ENCODE measurements at regions not wholly inside any gene's neighbourhood (a gene's known extent, or its start where the extent isn't known, plus 50 kb on each side); places are given as distances from the start of the nearest gene placed in this dataset.

DNA sequence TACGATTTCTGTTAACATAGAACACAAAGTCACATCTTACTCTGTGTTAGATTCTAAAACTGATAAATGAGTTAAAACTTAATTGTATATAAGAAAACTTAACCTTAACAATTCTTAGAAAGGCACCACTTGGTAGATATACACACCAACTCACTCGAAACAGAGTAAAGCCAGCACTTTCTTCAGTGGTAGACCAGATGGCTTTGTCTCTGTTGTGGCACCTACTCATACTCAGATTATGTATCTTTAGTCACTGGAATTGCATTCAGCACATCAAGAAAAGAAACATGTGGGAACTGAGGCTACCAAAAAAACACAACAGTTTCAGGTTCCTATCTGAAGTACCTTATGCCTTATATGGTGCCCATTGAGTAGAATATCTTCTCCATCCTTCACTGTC is 192.5 kb downstream of the ZNF608 start:
- intact Hi-C loops (cut with micrococcal nuclease; ENCODE audit: unreplicated experiment), result no loop called here

DNA sequence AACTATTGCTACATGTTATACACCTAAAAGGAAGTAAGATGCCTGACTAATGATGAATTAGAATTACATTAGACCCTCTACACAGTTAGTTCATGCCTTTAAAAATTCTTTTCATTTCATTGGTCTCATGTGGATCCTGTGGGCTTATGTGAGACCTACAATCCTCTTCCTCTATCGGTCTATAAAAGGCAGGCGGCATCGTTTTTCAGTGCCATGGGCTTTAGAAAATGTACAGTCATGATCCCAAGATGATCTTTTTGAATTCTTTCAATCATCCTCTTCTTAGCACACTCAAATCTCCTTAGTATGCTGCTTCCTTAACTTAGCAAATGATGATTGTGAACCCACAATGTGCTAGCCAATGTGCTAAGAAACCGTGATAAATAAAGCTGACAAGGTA is 193.9 kb downstream of the ZNF608 start:
- Mint-ChIP-seq H3K36me3 (ENCODE audit: insufficient read depth, unreplicated experiment) (no peaks in the 10 kb centered on the region), H3K27me3 (ENCODE audit: unreplicated experiment) (no peaks in the 10 kb centered on the region), H3K4me1 (ENCODE audit: low read depth, unreplicated experiment) (no peaks in the 10 kb centered on the region), H3K27ac (ENCODE audit: unreplicated experiment) (no peak overlapping the region), H3K4me3 (ENCODE audit: low read depth, unreplicated experiment) (no peak overlapping the region), H3K9me3 (ENCODE audit: low read depth, unreplicated experiment) (no peaks in the 10 kb centered on the region)
- TF ChIP-seq, protein P1, sequence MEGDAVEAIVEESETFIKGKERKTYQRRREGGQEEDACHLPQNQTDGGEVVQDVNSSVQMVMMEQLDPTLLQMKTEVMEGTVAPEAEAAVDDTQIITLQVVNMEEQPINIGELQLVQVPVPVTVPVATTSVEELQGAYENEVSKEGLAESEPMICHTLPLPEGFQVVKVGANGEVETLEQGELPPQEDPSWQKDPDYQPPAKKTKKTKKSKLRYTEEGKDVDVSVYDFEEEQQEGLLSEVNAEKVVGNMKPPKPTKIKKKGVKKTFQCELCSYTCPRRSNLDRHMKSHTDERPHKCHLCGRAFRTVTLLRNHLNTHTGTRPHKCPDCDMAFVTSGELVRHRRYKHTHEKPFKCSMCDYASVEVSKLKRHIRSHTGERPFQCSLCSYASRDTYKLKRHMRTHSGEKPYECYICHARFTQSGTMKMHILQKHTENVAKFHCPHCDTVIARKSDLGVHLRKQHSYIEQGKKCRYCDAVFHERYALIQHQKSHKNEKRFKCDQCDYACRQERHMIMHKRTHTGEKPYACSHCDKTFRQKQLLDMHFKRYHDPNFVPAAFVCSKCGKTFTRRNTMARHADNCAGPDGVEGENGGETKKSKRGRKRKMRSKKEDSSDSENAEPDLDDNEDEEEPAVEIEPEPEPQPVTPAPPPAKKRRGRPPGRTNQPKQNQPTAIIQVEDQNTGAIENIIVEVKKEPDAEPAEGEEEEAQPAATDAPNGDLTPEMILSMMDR (IDR thresholded peaks at IDR 0.05; ENCODE audit: unreplicated experiment), result no peak
- CTCF ChIA-PET, result no interaction called here
- DNase-seq, result no peak
- intact Hi-C loops (cut with micrococcal nuclease; ENCODE audit: unreplicated experiment), result no loop called here
- no TSS peak for BruUV-seq (replicated peaks)

More for the DNA sequence above, 192.5 kb downstream of the ZNF608 start:
- Mint-ChIP-seq H3K4me1 (ENCODE audit: low read depth, unreplicated experiment) (no peaks in the 10 kb centered on the region), H3K27me3 (ENCODE audit: unreplicated experiment) (no peaks in the 10 kb centered on the region), H3K4me3 (ENCODE audit: low read depth, unreplicated experiment) (no peak overlapping the region), H3K36me3 (ENCODE audit: insufficient read depth, unreplicated experiment) (no peaks in the 10 kb centered on the region), H3K27ac (ENCODE audit: unreplicated experiment) (no peak overlapping the region), H3K9me3 (ENCODE audit: low read depth, unreplicated experiment) (no peaks in the 10 kb centered on the region)
- no peak for DNase-seq
- CTCF ChIA-PET, result interaction anchor here (0.6 kb wide), 2 partner anchors 107 to 1971 kb away, joined by 3 read pairs; no protein-coding TSS in a partner anchor
- TF ChIP-seq, protein P1 (IDR thresholded peaks at IDR 0.05; ENCODE audit: unreplicated experiment), result no peak
- no TSS peak for BruUV-seq (replicated peaks)

DNA sequence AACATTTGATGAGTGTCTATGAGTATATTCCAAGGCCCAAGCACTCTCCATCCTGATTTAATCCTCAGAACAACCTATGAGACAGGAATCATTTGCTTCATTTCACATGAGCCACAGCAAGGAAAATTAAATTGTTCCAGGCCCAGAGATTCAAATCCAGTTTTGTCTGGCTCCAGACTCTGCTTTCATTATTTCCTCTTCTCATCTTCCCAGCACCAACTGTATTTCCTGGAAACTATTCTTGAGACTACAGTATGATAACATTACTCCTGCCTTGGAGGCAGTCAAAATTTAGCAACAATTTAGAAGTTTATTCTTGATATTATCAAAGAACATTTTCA is 194.5 kb downstream of the ZNF608 start:
- no peaks in the 10 kb centered on the region for H3K27me3 Mint-ChIP-seq (ENCODE audit: unreplicated experiment)
- H3K36me3 Mint-ChIP-seq (ENCODE audit: insufficient read depth, unreplicated experiment), result no peaks in the 10 kb centered on the region
- H3K27ac Mint-ChIP-seq (ENCODE audit: unreplicated experiment), result no peak overlapping the region
- CTCF ChIA-PET, result no interaction called here
- H3K4me3 Mint-ChIP-seq (ENCODE audit: low read depth, unreplicated experiment), result no peak overlapping the region
- no peaks in the 10 kb centered on the region for H3K4me1 Mint-ChIP-seq (ENCODE audit: low read depth, unreplicated experiment)
- H3K9me3 Mint-ChIP-seq (ENCODE audit: low read depth, unreplicated experiment), result no peaks in the 10 kb centered on the region
- BruUV-seq (replicated peaks), result no TSS peak
- DNase-seq, result no peak
- intact Hi-C loops (cut with micrococcal nuclease; ENCODE audit: unreplicated experiment), result no loop called here
- TF ChIP-seq, protein P1 (IDR thresholded peaks at IDR 0.05; ENCODE audit: unreplicated experiment), result no peak

DNA sequence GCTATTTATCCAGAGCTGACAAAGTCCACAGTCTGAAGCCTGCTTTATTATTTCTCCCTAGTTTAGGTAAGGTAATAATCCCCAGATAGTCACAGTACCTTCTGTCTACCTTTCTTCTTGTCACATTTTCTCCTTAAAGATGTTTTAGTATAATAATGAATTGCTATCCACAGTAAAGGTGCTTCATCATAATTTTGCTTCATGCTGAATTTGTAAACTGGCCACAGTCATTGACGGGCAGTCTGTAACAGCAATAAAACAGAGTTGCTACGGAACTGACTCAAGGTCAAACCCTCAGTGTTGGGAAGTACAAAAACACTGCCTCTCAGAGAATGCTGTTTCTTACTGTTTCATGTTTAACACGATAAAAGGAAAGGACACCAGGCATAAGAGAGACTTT is 195.7 kb downstream of the ZNF608 start:
- no peaks in the 10 kb centered on the region for H3K9me3 Mint-ChIP-seq (ENCODE audit: low read depth, unreplicated experiment)
- DNase-seq, result no peak
- TF ChIP-seq, protein P1 (IDR thresholded peaks at IDR 0.05; ENCODE audit: unreplicated experiment), result no peak
- H3K27ac Mint-ChIP-seq (ENCODE audit: unreplicated experiment), result no peak overlapping the region
- CTCF ChIA-PET, result no interaction called here
- H3K4me1 Mint-ChIP-seq (ENCODE audit: low read depth, unreplicated experiment), result no peaks in the 10 kb centered on the region
- H3K36me3 Mint-ChIP-seq (ENCODE audit: insufficient read depth, unreplicated experiment), result no peaks in the 10 kb centered on the region
- H3K27me3 Mint-ChIP-seq (ENCODE audit: unreplicated experiment), result no peaks in the 10 kb centered on the region
- H3K4me3 Mint-ChIP-seq (ENCODE audit: low read depth, unreplicated experiment), result no peak overlapping the region
- intact Hi-C loops (cut with micrococcal nuclease; ENCODE audit: unreplicated experiment), result no loop called here
- no TSS peak for BruUV-seq (replicated peaks)
